ENCODE measurements at regions not wholly inside any gene's neighbourhood (a gene's known extent, or its start where the extent isn't known, plus 50 kb on each side); places are given as distances from the start of the nearest gene placed in this dataset.
"Not testable (repeated sequence)": the region's sequence is repeated elsewhere in the genome, so short reads cannot be mapped to it uniquely, and the experiment has no call there.

- H3K27me3 ChIP-seq (ENCODE audit: insufficient read depth) = peaks cover 58% of the 10 kb centered on the region
- H3K27me3 Mint-ChIP-seq (ENCODE audit: insufficient read depth, low read depth, poor library complexity) = peaks cover 36% of the 10 kb centered on the region
- DNase-seq (ENCODE audit: low spot score) = no peak
- 0 out of 2 replicates have a peak, but pooled peaks cover 3% of the 10 kb centered on the region for H4K20me1 ChIP-seq (replicated peaks; ENCODE audit: insufficient read depth)
- H2AFZ ChIP-seq = no peak overlapping the region
- no peaks in the 10 kb centered on the region for H3F3A ChIP-seq (replicated peaks; ENCODE audit: low read depth)
- H3K9me3 Mint-ChIP-seq = no peaks in the 10 kb centered on the region
- TF ChIP-seq CREB1 (CRISPR knock-in tag; IDR thresholded peaks at IDR 0.05; ENCODE audit: low read depth) = no peak
- no peak overlapping the region for H3K4me3 Mint-ChIP-seq
- H3K4me1 Mint-ChIP-seq = peaks cover 2% of the 10 kb centered on the region; the same call in 1 of the 3 replicates
- no peak for ATAC-seq
- no peaks in the 10 kb centered on the region for H3K4me1 ChIP-seq (ENCODE audit: insufficient read depth)
- H3K4me3 ChIP-seq = no peak overlapping the region
- no peak overlapping the region for H3K4me2 ChIP-seq
- H3K9me2 ChIP-seq (ENCODE audit: insufficient read depth) = no peaks in the 10 kb centered on the region
- no peaks in the 10 kb centered on the region for H3K36me3 ChIP-seq (ENCODE audit: insufficient read depth)
- no peak overlapping the region for H3K27ac ChIP-seq (ENCODE audit: low read depth)
- H3K36me3 Mint-ChIP-seq (ENCODE audit: low read depth) = no peaks in the 10 kb centered on the region
- no peak overlapping the region for H3K27ac Mint-ChIP-seq
- H3K79me2 ChIP-seq (replicated peaks; ENCODE audit: insufficient read depth) = no peaks in the 10 kb centered on the region
These were observed 57.0 kb downstream of the PRR18 start for GRCh38 chr6:166251211-166251610.

DNA sequence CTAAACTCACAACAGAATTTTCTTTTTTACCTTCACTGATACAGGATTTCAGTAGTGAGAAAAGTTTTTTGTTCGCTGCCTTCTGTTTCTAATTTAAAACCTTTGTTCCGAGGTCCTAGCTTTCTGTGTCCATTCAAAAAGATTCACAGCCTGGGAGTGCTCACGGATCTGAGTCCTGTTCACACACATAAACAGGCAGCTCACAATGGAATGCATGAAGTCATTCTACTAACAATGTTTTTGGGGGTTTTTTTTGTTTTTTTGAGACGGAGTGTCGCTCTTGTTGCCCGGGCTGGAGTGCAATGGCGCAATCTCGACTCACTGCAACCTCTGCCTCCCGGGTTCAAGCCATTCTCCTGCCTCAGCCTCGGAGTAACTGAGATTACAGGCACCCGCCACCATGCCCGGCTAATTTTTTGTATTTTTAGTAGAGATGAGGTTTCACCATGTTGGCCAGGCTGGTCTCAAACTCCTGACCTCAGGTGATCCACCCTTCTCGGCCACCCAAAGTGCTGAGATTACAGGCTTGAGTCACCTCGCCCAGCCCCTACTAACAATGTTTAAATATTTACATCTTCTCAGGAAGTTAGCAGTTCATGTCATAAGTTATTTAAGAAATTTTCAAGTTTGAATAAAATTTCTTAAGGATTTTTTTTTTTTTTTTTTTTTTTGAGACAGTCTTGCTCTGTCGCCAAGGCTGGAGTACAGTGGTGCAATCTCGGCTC, 59.0 kb downstream of the PRR18 start:
- not testable (repeated sequence) for H3K36me3 ChIP-seq (ENCODE audit: insufficient read depth); H2AFZ ChIP-seq; H3F3A ChIP-seq (replicated peaks; ENCODE audit: low read depth); H3K79me2 ChIP-seq (replicated peaks; ENCODE audit: insufficient read depth); DNase-seq (ENCODE audit: low spot score); H3K27ac Mint-ChIP-seq; H4K20me1 ChIP-seq (replicated peaks; ENCODE audit: insufficient read depth); H3K9me3 Mint-ChIP-seq; H3K4me1 Mint-ChIP-seq; H3K9me2 ChIP-seq (ENCODE audit: insufficient read depth); H3K4me3 Mint-ChIP-seq; H3K4me1 ChIP-seq (ENCODE audit: insufficient read depth); H3K27ac ChIP-seq (ENCODE audit: low read depth); H3K4me2 ChIP-seq; ATAC-seq; H3K36me3 Mint-ChIP-seq (ENCODE audit: low read depth); H3K4me3 ChIP-seq
- H3K27me3 ChIP-seq (ENCODE audit: insufficient read depth) = peaks cover 38% of the 10 kb centered on the region
- H3K27me3 Mint-ChIP-seq (ENCODE audit: insufficient read depth, low read depth, poor library complexity) = peaks cover 20% of the 10 kb centered on the region

DNA sequence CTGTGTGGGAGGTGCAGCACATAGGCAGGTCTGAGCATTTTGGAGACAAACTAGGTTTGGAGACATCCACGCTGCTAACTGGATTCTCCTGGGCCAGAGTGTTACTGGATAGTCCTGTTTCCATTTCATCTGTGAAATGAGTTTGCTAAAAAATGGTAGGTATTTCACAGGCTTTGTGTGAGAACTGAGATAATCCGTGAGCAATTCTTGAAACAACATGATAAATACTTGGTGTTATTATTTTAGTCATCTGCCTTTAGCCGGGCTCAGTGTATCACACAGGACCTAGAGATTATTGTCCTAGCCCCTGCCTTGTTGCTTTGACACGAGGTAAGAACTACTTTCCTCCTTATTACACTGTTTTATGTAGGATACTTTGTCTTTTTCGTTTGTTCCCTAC, 63.0 kb downstream of the PRR18 start:
- H3K9me2 ChIP-seq (ENCODE audit: insufficient read depth) = no peaks in the 10 kb centered on the region
- no peaks in the 10 kb centered on the region for H3K27me3 ChIP-seq (ENCODE audit: insufficient read depth)
- H3K36me3 ChIP-seq (ENCODE audit: insufficient read depth) = no peaks in the 10 kb centered on the region
- H3K4me2 ChIP-seq = no peak overlapping the region
- Mint-ChIP-seq H3K4me1 (peaks cover 12% of the 10 kb centered on the region), H3K36me3 (ENCODE audit: low read depth) (no peaks in the 10 kb centered on the region), H3K4me3 (no peak overlapping the region), H3K27ac (no peak overlapping the region), H3K27me3 (ENCODE audit: insufficient read depth, low read depth, poor library complexity) (peaks cover 5% of the 10 kb centered on the region), H3K9me3 (no peaks in the 10 kb centered on the region)
- no peaks in the 10 kb centered on the region for H3K79me2 ChIP-seq (replicated peaks; ENCODE audit: insufficient read depth)
- no peaks in the 10 kb centered on the region for H4K20me1 ChIP-seq (replicated peaks; ENCODE audit: insufficient read depth)
- no peak overlapping the region for H3K4me3 ChIP-seq
- H2AFZ ChIP-seq = no peak overlapping the region
- H3K4me1 ChIP-seq (ENCODE audit: insufficient read depth) = no peaks in the 10 kb centered on the region; the same call in 1 of the 2 replicates
- DNase-seq (ENCODE audit: low spot score) (no peak), ATAC-seq (no peak)
- H3F3A ChIP-seq (replicated peaks; ENCODE audit: low read depth) = 0 out of 2 replicates have a peak, but pooled peaks cover 4% of the 10 kb centered on the region
- H3K27ac ChIP-seq (ENCODE audit: low read depth) = no peak overlapping the region
- TF ChIP-seq CTCF (conservative IDR thresholded peaks at IDR 0.05; ENCODE audit: low read depth in 2 of 2) = no peak
- no peak for TF ChIP-seq ZNF114 (CRISPR knock-in tag; IDR thresholded peaks at IDR 0.05)
- no peak for TF ChIP-seq EZH2 (IDR thresholded peaks at IDR 0.05; ENCODE audit: low read depth, unreplicated experiment)
- no peak for TF ChIP-seq POLR2AphosphoS5 (IDR thresholded peaks at IDR 0.05; ENCODE audit: low read depth)
- no peak for TF ChIP-seq JUNB (IDR thresholded peaks at IDR 0.05; ENCODE audit: unreplicated experiment)
- no peak for TF ChIP-seq NANOG (IDR thresholded peaks at IDR 0.05; ENCODE audit: borderline replicate concordance)
- no peak for TF ChIP-seq CREB1 (CRISPR knock-in tag; IDR thresholded peaks at IDR 0.05; ENCODE audit: low read depth)
- TF ChIP-seq EZH2phosphoT487 (IDR thresholded peaks at IDR 0.05; ENCODE audit: unreplicated experiment) = no peak
- TF ChIP-seq, protein P1, sequence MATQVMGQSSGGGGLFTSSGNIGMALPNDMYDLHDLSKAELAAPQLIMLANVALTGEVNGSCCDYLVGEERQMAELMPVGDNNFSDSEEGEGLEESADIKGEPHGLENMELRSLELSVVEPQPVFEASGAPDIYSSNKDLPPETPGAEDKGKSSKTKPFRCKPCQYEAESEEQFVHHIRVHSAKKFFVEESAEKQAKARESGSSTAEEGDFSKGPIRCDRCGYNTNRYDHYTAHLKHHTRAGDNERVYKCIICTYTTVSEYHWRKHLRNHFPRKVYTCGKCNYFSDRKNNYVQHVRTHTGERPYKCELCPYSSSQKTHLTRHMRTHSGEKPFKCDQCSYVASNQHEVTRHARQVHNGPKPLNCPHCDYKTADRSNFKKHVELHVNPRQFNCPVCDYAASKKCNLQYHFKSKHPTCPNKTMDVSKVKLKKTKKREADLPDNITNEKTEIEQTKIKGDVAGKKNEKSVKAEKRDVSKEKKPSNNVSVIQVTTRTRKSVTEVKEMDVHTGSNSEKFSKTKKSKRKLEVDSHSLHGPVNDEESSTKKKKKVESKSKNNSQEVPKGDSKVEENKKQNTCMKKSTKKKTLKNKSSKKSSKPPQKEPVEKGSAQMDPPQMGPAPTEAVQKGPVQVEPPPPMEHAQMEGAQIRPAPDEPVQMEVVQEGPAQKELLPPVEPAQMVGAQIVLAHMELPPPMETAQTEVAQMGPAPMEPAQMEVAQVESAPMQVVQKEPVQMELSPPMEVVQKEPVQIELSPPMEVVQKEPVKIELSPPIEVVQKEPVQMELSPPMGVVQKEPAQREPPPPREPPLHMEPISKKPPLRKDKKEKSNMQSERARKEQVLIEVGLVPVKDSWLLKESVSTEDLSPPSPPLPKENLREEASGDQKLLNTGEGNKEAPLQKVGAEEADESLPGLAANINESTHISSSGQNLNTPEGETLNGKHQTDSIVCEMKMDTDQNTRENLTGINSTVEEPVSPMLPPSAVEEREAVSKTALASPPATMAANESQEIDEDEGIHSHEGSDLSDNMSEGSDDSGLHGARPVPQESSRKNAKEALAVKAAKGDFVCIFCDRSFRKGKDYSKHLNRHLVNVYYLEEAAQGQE (IDR thresholded peaks at IDR 0.05; ENCODE audit: unreplicated experiment) = no peak

Data from GM23338 (cell line).